HUES6 (cell line): ENCODE measurements at regions not wholly inside any gene's neighbourhood (a gene's known extent, or its start where the extent isn't known, plus 50 kb on each side); places are given as distances from the start of the nearest gene placed in this dataset.
A peak's percentile ranks its signal among the peaks of the same experiment; 100 is the strongest.

Source experiments
- H3K27ac ChIP-seq: 2 replicates; pipeline ENCODE4 v1.7.0; 2013; ENCODE audit warnings: low read depth, mild to moderate bottlenecking, low read length, inconsistent platforms
- H3K27me3 ChIP-seq: 2 replicates; pipeline ENCODE4 v1.6.1; 2013; ENCODE audit warnings: low read length; ENCODE audit not compliant: control insufficient read depth, insufficient read depth
- H3K36me3 ChIP-seq: 2 replicates; pipeline ENCODE4 v1.6.1; 2013; ENCODE audit warnings: low read length; ENCODE audit not compliant: control insufficient read depth, insufficient read depth
- H3K4me1 ChIP-seq: 2 replicates; pipeline ENCODE4 v1.6.1; 2013; ENCODE audit warnings: low read length; ENCODE audit not compliant: control insufficient read depth, insufficient read depth
- H3K4me3 ChIP-seq: 2 replicates; pipeline ENCODE4 v1.5.1; 2013; ENCODE audit warnings: low read depth, low read length
- H3K9ac ChIP-seq: one replicate; pipeline ENCODE4 v1.6.1; 2013; ENCODE audit warnings: mild to moderate bottlenecking, low read length
- H3K9me3 ChIP-seq: 2 replicates; pipeline ENCODE4 v1.6.1; 2013; ENCODE audit warnings: low read depth, low read length; ENCODE audit not compliant: control insufficient read depth, insufficient read depth

DNA sequence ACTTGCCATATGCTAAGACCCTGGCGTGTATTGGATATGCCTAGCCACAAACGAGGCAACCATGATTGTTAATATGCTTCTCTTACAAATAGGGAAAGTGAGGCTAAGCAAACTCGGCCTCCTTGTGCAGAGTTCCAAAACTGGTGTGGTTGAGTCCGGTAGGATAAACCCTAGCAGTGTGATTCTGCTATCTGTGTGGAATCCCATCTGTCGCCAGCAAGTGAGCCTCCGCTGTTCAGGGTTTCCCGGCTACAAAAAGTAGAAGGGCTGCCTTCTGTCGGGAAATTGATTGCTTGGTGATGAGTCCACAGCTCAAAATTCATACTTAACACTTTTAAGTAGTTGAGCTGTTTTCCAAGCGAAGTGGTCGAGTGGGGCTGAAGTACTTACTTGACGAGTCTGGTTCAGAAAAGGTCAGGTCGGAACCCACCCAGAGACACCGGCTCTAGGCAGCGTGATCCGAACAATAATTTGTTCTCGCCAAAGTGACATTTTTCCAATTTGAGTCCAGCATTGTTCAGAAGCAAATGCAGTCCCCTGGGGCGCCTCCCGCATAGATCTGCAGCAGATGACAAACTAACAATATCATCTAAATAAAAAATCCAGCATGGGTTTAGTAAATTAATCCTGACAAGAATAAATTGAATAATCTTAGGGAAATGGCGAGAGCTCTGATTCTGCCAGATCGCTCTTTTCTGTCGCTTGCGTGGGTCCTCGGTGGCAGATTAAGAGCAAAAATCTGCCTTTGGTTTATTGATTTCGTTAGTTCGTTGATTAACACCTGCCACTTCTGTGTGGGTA, 686.7 kb upstream of the RBFOX1 start:
- Histone ChIP-seq H3K27ac (no peak overlapping the region), H3K9me3 (no peaks in the 10 kb centered on the region), H3K9ac (no peak overlapping the region), H3K4me1 (peaks cover 13% of the 10 kb centered on the region), H3K36me3 (no peaks in the 10 kb centered on the region), H3K4me3 (no peak overlapping the region), H3K27me3 (no peaks in the 10 kb centered on the region)

DNA sequence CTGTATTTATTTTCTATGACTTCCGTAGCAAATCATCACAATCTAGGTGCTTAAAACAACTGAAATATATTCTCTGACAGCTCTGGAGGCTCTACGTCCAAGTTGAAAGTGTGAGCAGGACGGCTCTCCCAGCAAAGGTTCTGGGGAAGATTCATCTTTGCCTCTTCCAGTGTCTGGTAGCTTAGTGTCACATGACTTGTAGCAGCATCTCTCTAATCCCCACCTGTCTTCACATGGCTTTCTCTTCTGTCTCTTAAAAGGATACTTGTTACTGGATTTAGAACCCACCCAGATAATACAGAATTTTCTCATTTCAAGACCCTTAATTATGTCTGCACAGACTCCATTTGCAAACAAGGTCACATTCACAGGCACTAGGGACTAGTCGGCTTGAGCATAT, 687.7 kb upstream of the RBFOX1 start:
- H3K27ac ChIP-seq: no peak overlapping the region
- H3K9me3 ChIP-seq: no peaks in the 10 kb centered on the region
- H3K4me1 ChIP-seq: peaks cover 13% of the 10 kb centered on the region
- H3K9ac ChIP-seq: no peak overlapping the region
- no peaks in the 10 kb centered on the region; the same call in 1 of the 2 replicates for H3K27me3 ChIP-seq
- no peaks in the 10 kb centered on the region for H3K36me3 ChIP-seq
- no peak overlapping the region for H3K4me3 ChIP-seq

- Histone ChIP-seq H3K9ac (no peak overlapping the region), H3K4me1 (peaks cover 13% of the 10 kb centered on the region)
Observed at GRCh38 chr16:6643080-6643686, 689.5 kb upstream of the RBFOX1 start.

DNA sequence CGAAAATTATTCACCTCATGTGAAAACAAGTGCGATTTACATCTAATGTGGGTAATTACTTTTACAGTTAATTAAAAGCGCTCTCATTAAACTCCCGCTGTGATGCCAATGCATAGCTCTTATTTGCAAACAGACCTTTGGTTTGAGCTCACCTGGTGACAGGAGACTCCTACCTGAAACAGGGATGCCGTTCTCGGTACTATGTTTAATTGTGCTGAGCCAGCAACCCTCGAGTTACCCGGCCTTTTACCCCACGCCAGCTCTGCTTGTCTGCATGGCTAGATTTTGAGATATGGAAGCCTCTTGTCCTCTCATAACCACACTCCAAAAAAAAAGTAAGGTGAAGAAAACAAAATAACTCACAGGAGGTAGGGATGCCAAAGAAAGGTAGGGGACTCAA, 690.4 kb upstream of the RBFOX1 start:
- Histone ChIP-seq H3K4me1 (peaks cover 13% of the 10 kb centered on the region), H3K9me3 (no peaks in the 10 kb centered on the region), H3K27me3 (no peaks in the 10 kb centered on the region; the same call in 1 of the 2 replicates), H3K4me3 (peak overlapping the region; percentile 36), H3K27ac (no peak overlapping the region), H3K9ac (no peak overlapping the region), H3K36me3 (no peaks in the 10 kb centered on the region)

More at GRCh38 chr16:6643080-6643686, 689.5 kb upstream of the RBFOX1 start:
- H3K4me3 ChIP-seq: peak overlapping the region; percentile 36
- H3K27me3 ChIP-seq: no peaks in the 10 kb centered on the region; the same call in 1 of the 2 replicates
- H3K9me3 ChIP-seq: no peaks in the 10 kb centered on the region
- no peak overlapping the region for H3K27ac ChIP-seq
- no peaks in the 10 kb centered on the region for H3K36me3 ChIP-seq

- H3K9me3 ChIP-seq: no peaks in the 10 kb centered on the region
- peaks cover 13% of the 10 kb centered on the region for H3K4me1 ChIP-seq
- H3K36me3 ChIP-seq: no peaks in the 10 kb centered on the region
- no peak overlapping the region for H3K4me3 ChIP-seq
- H3K9ac ChIP-seq: no peak overlapping the region
- H3K27me3 ChIP-seq: no peaks in the 10 kb centered on the region; the same call in 1 of the 2 replicates
- H3K27ac ChIP-seq: no peak overlapping the region
Observed at GRCh38 chr16:6641091-6641490, 691.6 kb upstream of the RBFOX1 start.

DNA sequence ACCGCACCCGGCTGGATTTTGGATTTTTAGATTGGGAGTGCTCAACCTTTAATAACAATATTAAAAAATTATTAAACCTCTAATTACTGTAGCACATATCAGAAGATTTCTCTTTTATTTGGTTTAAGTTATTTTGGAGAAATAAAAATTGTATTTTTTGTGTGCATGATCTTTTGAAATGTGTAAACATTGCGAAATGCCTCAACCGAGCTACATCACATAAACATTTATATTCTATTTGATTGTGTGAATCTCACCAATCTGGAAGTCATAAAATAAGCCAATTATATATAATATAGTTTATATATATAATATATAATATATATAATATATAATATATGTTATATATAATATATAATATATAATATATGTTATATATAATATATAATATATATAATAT, 696.2 kb upstream of the RBFOX1 start:
- no peaks in the 10 kb centered on the region for H3K36me3 ChIP-seq
- H3K9me3 ChIP-seq: no peaks in the 10 kb centered on the region
- no peak overlapping the region for H3K27ac ChIP-seq
- H3K4me3 ChIP-seq: no peak overlapping the region
- H3K9ac ChIP-seq: no peak overlapping the region
- H3K4me1 ChIP-seq: no peaks in the 10 kb centered on the region
- H3K27me3 ChIP-seq: no peaks in the 10 kb centered on the region; the same call in 1 of the 2 replicates

DNA sequence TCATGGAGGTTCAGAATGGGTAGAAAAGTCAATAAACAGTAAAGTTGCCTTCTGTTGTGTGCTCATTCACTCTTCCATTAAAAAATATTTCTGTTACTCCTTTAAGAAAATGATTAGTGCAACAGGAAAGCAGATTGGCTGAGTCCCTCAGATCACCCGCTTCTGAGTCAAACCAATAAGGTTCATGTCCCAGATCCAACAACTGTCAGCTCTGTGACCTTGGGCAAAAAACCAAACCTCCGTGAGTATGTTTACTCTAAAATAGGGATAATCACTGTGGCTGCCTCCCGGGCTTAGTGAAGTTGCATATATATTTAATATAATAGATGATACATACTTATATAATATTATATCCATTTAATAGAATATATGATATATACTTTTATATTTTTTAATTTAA, 698.5 kb upstream of the RBFOX1 start:
- Histone ChIP-seq H3K9ac (no peak overlapping the region), H3K9me3 (no peaks in the 10 kb centered on the region), H3K27me3 (no peaks in the 10 kb centered on the region)

DNA sequence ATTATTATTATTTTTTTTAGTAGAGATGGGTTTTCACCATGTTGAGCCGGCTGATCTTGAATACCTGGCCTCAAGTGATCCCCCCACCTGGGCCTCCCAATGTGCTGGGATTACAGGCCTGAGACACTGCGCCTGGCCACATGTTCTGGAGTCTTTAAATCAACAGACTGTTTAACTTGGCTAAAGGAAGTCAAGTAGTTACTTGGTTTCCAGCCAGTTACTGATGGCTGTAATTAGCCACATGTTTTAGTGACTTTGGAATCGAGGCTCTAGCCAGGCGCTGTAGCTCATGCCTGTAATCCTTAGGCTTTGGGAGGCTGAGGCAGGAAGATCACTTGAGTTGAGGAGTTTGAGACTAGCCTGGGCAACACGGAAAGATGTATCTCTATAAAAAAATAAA, 699.2 kb upstream of the RBFOX1 start:
- H3K4me1 ChIP-seq: no peaks in the 10 kb centered on the region
- H3K9me3 ChIP-seq: no peaks in the 10 kb centered on the region
- no peak overlapping the region for H3K9ac ChIP-seq
- no peaks in the 10 kb centered on the region for H3K27me3 ChIP-seq
- H3K36me3 ChIP-seq: no peaks in the 10 kb centered on the region
- H3K4me3 ChIP-seq: no peak overlapping the region
- H3K27ac ChIP-seq: no peak overlapping the region

More for the DNA sequence above, 698.5 kb upstream of the RBFOX1 start:
- Histone ChIP-seq H3K36me3 (no peaks in the 10 kb centered on the region), H3K4me1 (no peaks in the 10 kb centered on the region), H3K27ac (no peak overlapping the region), H3K4me3 (no peak overlapping the region)

DNA sequence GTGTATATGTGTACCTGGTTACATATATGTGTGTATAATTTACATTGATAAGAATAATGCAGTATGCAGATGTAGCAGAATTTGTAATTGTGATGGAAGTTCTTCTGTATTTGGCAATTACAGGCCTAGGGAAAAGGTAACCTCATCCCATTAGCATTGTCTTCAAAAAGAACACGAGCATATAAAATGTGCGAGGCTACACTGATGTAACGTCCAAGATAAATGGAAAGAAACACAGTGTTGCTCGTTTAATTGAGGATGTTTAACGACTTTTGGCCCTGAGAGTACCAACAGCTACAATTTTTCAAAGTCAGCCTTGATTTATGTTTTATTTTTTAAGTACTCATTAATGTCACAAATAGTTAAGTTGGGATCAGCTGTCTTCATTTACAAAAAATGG, 703.5 kb upstream of the RBFOX1 start:
- no peak overlapping the region for H3K4me3 ChIP-seq

DNA sequence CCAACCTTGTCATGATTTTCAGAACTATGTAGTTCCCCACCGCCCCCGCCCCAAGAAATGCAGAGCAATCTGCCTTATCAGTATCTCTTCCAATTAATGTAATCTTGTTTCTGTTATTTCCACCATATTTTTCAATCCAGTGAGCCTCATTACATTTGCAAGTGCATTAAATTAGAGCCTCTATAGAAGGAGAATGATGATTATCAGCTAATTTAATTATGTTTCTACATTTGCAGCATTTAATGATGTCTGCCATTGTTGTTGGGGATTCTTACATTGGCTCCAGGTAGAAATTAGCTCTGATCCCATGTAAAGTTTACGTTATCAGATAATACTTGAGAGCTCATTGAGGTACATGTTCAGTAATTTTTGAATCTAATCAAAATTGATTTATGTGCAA, 707.0 kb upstream of the RBFOX1 start:
- no peaks in the 10 kb centered on the region for H3K36me3 ChIP-seq
- H3K27ac ChIP-seq: no peak overlapping the region
- H3K27me3 ChIP-seq: no peaks in the 10 kb centered on the region
- no peak overlapping the region for H3K4me3 ChIP-seq
- H3K9ac ChIP-seq: no peak overlapping the region
- H3K9me3 ChIP-seq: peaks cover under 1% of the 10 kb centered on the region; the same call in 1 of the 2 replicates
- H3K4me1 ChIP-seq: no peaks in the 10 kb centered on the region

More for the DNA sequence above, 703.5 kb upstream of the RBFOX1 start:
- H3K27ac ChIP-seq: no peak overlapping the region
- H3K9me3 ChIP-seq: no peaks in the 10 kb centered on the region
- H3K9ac ChIP-seq: no peak overlapping the region
- H3K4me1 ChIP-seq: no peaks in the 10 kb centered on the region
- H3K36me3 ChIP-seq: no peaks in the 10 kb centered on the region
- no peaks in the 10 kb centered on the region for H3K27me3 ChIP-seq

DNA sequence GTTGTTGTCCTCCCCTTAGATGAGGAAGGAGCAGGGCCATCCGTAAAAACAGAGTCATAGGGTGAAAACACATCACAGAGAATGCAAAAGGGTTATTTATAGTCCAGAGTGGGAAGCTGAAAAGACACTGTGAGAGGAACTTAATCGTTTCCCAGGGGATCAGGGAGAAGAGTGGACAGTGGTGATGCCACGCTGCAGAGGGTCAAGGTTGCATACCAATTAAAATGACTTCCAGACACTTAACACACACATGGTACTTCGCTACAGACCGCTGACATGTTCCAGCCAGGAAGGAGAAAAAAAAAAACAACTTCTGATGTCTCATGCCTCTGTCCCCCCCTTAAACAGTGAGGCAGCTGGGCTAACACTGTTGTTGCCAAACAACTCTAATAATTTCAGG, 713.8 kb upstream of the RBFOX1 start:
- Histone ChIP-seq H3K9me3 (peaks cover 8% of the 10 kb centered on the region; the same call in 1 of the 2 replicates), H3K9ac (no peak overlapping the region), H3K27ac (no peak overlapping the region), H3K27me3 (no peaks in the 10 kb centered on the region), H3K4me1 (no peaks in the 10 kb centered on the region), H3K4me3 (no peak overlapping the region), H3K36me3 (no peaks in the 10 kb centered on the region)
